Astrocyte (in vitro differentiated cells and primary cell): ENCODE measurements at regions not wholly inside any gene's neighbourhood (a gene's known extent, or its start where the extent isn't known, plus 50 kb on each side); places are given as distances from the start of the nearest gene placed in this dataset.

Source experiments
- DNase-seq: peaks from one replicate; pipeline ENCODE4 v3.0.0-alpha.2; 2010; ENCODE audit warnings: low read depth
- FAIRE-seq: peaks from 2 replicates; lab custom pipeline; 2011; peaks lifted over from hg19 to GRCh38; lab: Jason Lieb, UNC
- H2AFZ ChIP-seq: 2 replicates; pipeline ENCODE4 v1.6.0; 2012; ENCODE audit warnings: low read depth, low read length, inconsistent platforms
- H3K27ac ChIP-seq: 2 replicates; pipeline ENCODE4 v1.5.1; 2011; ENCODE audit warnings: low read depth, low read length, inconsistent platforms
- H3K27me3 ChIP-seq: 2 replicates; pipeline ENCODE4 v1.6.0; 2011; ENCODE audit warnings: low read length, inconsistent platforms; ENCODE audit not compliant: insufficient read depth
- H3K36me3 ChIP-seq: 2 replicates; pipeline ENCODE4 v1.5.1; 2011; ENCODE audit warnings: low read length, inconsistent platforms; ENCODE audit not compliant: insufficient read depth
- H3K4me1 ChIP-seq: 2 replicates; pipeline ENCODE4 v1.5.1; 2011; ENCODE audit warnings: low read length, inconsistent platforms; ENCODE audit not compliant: insufficient read depth
- H3K4me2 ChIP-seq: 2 replicates; pipeline ENCODE4 v1.6.0; 2012; ENCODE audit warnings: low read length, inconsistent platforms
- H3K4me3 ChIP-seq: 2 replicates; pipeline ENCODE4 v1.5.1; 2011; ENCODE audit warnings: low read depth, mild to moderate bottlenecking, low read length, inconsistent platforms; ENCODE audit not compliant: insufficient read depth
- H3K79me2 ChIP-seq: 2 replicates; pipeline ENCODE4 v1.6.0; 2012; ENCODE audit warnings: mild to moderate bottlenecking, low read length, inconsistent platforms; ENCODE audit not compliant: insufficient read depth
- H3K9ac ChIP-seq: 2 replicates; pipeline ENCODE4 v1.6.0; 2012; ENCODE audit warnings: mild to moderate bottlenecking, low read length, inconsistent platforms
- H3K9me3 ChIP-seq: 2 replicates; pipeline ENCODE4 v1.5.1; 2012; ENCODE audit warnings: low read depth, mild to moderate bottlenecking, low read length, inconsistent platforms; ENCODE audit not compliant: insufficient read depth
- H4K20me1 ChIP-seq: 2 replicates; pipeline ENCODE4 v1.6.0; 2012; ENCODE audit warnings: low read length, inconsistent platforms; ENCODE audit not compliant: insufficient read depth
- H3K27ac Mint-ChIP-seq: one replicate; pipeline ENCODE4 v1.8.0; 2021; ENCODE audit warnings: mild to moderate bottlenecking, mixed read lengths; ENCODE audit not compliant: unreplicated experiment
- H3K27me3 Mint-ChIP-seq: one replicate; pipeline ENCODE4 v1.8.0; 2021; ENCODE audit warnings: low read depth, mixed read lengths; ENCODE audit not compliant: unreplicated experiment
- H3K36me3 Mint-ChIP-seq: one replicate; pipeline ENCODE4 v1.8.0; 2021; ENCODE audit warnings: low read depth, mixed read lengths; ENCODE audit not compliant: unreplicated experiment
- H3K4me1 Mint-ChIP-seq: one replicate; pipeline ENCODE4 v1.8.0; 2021; ENCODE audit warnings: low read depth, mixed read lengths; ENCODE audit not compliant: unreplicated experiment
- H3K4me3 Mint-ChIP-seq: one replicate; pipeline ENCODE4 v1.8.0; 2021; ENCODE audit warnings: mild to moderate bottlenecking, moderate library complexity, mixed read lengths; ENCODE audit not compliant: unreplicated experiment
- H3K9me3 Mint-ChIP-seq: one replicate; pipeline ENCODE4 v1.8.0; 2021; ENCODE audit warnings: mild to moderate bottlenecking, mixed read lengths; ENCODE audit not compliant: unreplicated experiment
- CTCF ChIP-seq: IDR thresholded peaks from 2 replicates; pipeline ENCODE4 v1.5.1; 2011; ENCODE audit warnings: low read depth, mild to moderate bottlenecking, inconsistent platforms, low read length, moderate library complexity; ENCODE audit not compliant: insufficient read depth
- EZH2 ChIP-seq: IDR thresholded peaks from 2 replicates; pipeline ENCODE4 v1.6.1; 2012; ENCODE audit warnings: mild to moderate bottlenecking, low read length, inconsistent platforms; ENCODE audit not compliant: insufficient read depth

- H3K4me3 ChIP-seq, result no peak overlapping the region
- TF ChIP-seq CTCF, result no peak
- no peak for TF ChIP-seq EZH2
- H2AFZ ChIP-seq, result no peak overlapping the region
- Mint-ChIP-seq H3K4me3 (no peak overlapping the region), H3K36me3 (no peaks in the 10 kb centered on the region), H3K27ac (no peak overlapping the region), H3K9me3 (no peaks in the 10 kb centered on the region), H3K27me3 (no peaks in the 10 kb centered on the region), H3K4me1 (no peaks in the 10 kb centered on the region)
- DNase-seq (no peak), FAIRE-seq (no peak)
- H3K9me3 ChIP-seq, result peaks cover 5% of the 10 kb centered on the region
- no peaks in the 10 kb centered on the region for H3K27me3 ChIP-seq
- H3K36me3 ChIP-seq, result no peaks in the 10 kb centered on the region
- no peak overlapping the region for H3K27ac ChIP-seq
- H3K4me2 ChIP-seq, result no peak overlapping the region
- no peaks in the 10 kb centered on the region for H3K79me2 ChIP-seq
- H4K20me1 ChIP-seq, result no peaks in the 10 kb centered on the region
- no peak overlapping the region for H3K9ac ChIP-seq
- no peaks in the 10 kb centered on the region for H3K4me1 ChIP-seq
Observed at GRCh38 chr3:105093371-105094252, 273.1 kb upstream of the ALCAM start.

- Mint-ChIP-seq H3K4me3 (no peak overlapping the region), H3K9me3 (no peaks in the 10 kb centered on the region), H3K36me3 (no peaks in the 10 kb centered on the region), H3K4me1 (no peaks in the 10 kb centered on the region), H3K27ac (no peak overlapping the region), H3K27me3 (no peaks in the 10 kb centered on the region)
- no peak overlapping the region for H3K4me3 ChIP-seq
- H3K4me1 ChIP-seq, result no peaks in the 10 kb centered on the region
- no peaks in the 10 kb centered on the region for H3K27me3 ChIP-seq
- H3K27ac ChIP-seq, result no peak overlapping the region
- H2AFZ ChIP-seq, result no peak overlapping the region
- no peaks in the 10 kb centered on the region for H3K79me2 ChIP-seq
- H4K20me1 ChIP-seq, result no peaks in the 10 kb centered on the region
- FAIRE-seq, result no peak
- no peak for DNase-seq
- no peak overlapping the region for H3K9ac ChIP-seq
- TF ChIP-seq EZH2 (no peak), CTCF (no peak)
- no peaks in the 10 kb centered on the region for H3K36me3 ChIP-seq
- no peak overlapping the region for H3K4me2 ChIP-seq
- H3K9me3 ChIP-seq, result peaks cover 5% of the 10 kb centered on the region
Observed at GRCh38 chr3:105094588-105094987, 272.1 kb upstream of the ALCAM start.

- no peaks in the 10 kb centered on the region for H3K36me3 ChIP-seq
- Mint-ChIP-seq H3K36me3 (no peaks in the 10 kb centered on the region), H3K4me3 (no peak overlapping the region), H3K27me3 (no peaks in the 10 kb centered on the region), H3K27ac (no peak overlapping the region), H3K4me1 (no peaks in the 10 kb centered on the region), H3K9me3 (no peaks in the 10 kb centered on the region)
- no peak for TF ChIP-seq EZH2
- TF ChIP-seq CTCF, result no peak
- FAIRE-seq (no peak), DNase-seq (no peak)
- H2AFZ ChIP-seq, result no peak overlapping the region
- no peak overlapping the region for H3K9ac ChIP-seq
- peaks cover 5% of the 10 kb centered on the region for H3K9me3 ChIP-seq
- H4K20me1 ChIP-seq, result no peaks in the 10 kb centered on the region
- no peaks in the 10 kb centered on the region for H3K79me2 ChIP-seq
- H3K4me1 ChIP-seq, result no peaks in the 10 kb centered on the region
- H3K27ac ChIP-seq, result no peak overlapping the region
- no peak overlapping the region for H3K4me2 ChIP-seq
- no peak overlapping the region for H3K4me3 ChIP-seq
- no peaks in the 10 kb centered on the region for H3K27me3 ChIP-seq
Observed at GRCh38 chr3:105096071-105096470, 270.6 kb upstream of the ALCAM start.
